H54 (cell line): ENCODE measurements at regions not wholly inside any gene's neighbourhood (a gene's known extent, or its start where the extent isn't known, plus 50 kb on each side); places are given as distances from the start of the nearest gene placed in this dataset.

ENCODE experiments used
- DNase-seq: peaks from one replicate; pipeline ENCODE4 v3.0.0; 2011; ENCODE audit warnings: low spot score, mixed read lengths; ENCODE audit not compliant: insufficient read length
- FAIRE-seq: peaks from 3 replicates; lab custom pipeline; 2011; peaks lifted over from hg19 to GRCh38; lab: Jason Lieb, UNC
- POLR2A ChIP-seq: IDR thresholded peaks from 2 replicates; pipeline ENCODE4 v1.6.1; 2011; ENCODE audit warnings: low read depth, mild to moderate bottlenecking, low read length

DNA sequence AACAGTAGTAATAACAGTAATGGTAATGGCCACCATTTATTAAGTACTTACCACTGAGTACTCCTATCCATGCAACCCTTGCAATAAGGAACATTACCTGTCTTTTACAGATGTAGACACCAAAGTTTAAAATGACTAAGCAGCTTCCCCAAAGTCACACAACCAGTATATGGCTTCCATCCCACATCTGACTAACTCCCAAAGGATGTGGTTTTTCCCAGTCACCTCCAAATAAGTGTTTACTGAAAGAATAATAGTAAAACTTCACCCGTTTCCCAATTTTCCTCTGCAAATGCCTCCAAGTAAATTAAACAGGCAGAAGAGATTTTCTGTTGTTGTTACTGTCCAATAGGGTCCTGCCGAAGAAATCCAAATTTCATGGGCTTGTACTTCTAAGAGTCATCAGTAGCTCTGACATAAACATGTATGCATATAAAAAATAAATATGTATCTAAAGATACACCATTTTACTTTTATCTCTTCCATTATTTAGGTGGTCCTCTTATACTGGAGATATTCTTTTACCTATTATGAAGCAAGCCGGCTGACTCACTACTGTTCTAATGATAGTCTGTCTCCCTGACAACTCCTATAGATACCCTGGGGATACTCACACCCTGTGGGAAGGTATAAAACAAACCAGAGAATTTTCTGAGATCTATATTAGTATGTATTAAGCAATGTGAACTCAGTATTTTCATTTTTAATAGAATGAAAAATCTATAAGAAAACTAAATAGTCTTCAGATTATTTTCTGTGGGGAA is 77.9 kb upstream of the ID4 start:
- DNase-seq: peak; percentile 6
- TF ChIP-seq POLR2A: no peak
- peak; percentile 92 for FAIRE-seq

DNA sequence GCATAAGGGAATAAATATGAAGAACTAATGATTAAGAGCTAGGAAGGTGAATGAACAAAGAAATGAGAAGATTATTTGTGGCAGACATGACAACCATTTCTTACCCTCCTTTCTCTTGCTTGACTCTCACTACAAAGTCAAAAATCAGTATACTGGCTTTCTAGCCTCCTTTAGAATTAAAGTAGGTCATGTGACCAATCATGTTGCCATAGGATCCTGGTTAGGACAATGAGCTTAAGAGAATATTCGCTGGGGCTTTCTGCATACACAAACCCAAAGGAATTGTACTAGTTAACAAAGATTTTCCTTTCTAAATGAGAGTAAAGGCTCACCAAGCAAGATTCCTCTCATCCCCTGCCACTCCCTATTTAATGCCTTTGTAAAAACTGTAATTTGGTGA is 76.0 kb upstream of the ID4 start:
- no peak for DNase-seq
- no peak for TF ChIP-seq POLR2A
- no peak for FAIRE-seq

DNA sequence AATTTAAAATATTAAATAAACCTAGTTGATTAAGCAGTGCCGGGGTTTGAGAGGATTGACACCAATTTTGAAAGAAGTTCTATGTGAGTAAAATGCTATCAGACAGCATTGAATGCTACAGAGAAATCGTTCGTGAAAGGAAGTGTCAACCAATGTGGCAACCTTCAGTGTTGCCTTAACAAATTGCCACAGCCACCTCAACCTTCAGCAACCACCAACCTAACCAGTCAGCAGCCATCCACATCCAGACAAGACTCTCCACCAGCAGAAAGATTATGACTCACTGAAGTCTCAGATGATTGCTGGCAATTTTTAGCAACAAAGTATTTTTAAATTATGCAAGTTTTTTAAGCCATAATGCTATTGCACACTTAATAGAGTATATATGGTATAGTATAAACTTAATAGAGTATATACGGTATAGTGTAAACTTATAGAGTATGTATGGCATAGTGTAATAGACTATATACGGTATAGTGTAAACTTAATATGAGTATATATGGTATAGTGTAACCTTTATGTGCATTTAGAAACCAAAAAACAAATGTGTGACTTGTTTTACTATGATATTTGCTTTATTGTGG is 65.3 kb upstream of the ID4 start:
- no peak for TF ChIP-seq POLR2A
- DNase-seq (no peak), FAIRE-seq (no peak)

DNA sequence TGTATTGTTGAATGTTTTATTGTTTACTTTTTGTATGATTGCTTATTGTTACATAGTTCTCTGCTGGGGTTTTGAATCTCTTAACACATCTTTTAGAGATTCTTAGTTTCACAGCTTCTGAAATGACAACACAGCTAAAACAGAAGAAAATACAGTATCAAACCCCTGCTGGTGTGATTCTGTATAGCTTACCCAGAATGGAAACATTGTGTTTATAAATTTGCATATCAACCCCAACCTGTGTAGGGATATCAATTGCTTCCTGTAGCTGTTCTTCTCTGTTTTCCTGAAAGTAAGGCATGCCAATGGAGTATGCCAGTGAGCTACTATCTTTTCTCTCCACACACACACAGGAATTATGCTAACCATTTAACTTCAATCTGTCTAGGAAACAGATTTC is 64.3 kb upstream of the ID4 start:
- FAIRE-seq: no peak
- TF ChIP-seq POLR2A: no peak
- DNase-seq: no peak

DNA sequence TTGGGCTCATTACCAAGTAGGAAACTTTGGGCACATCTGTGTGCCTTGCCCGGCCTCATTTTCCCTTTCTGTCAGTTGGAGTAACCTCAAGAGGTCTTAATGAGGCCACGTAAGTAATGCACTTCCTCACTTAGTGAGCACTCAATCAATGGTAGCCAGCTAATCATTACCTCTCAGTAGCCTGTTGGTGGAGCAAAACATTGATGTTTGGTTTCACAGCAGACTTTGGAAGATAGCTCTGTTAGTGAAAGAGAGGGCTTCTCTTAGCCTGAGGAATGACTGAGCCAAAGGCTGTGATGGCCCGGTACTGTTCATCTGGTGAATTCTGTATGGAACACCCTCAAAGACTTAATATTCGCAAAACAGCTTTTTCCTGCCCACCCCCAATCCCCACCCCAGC is 55.9 kb upstream of the ID4 start:
- FAIRE-seq (no peak), DNase-seq (no peak)
- no peak for TF ChIP-seq POLR2A

DNA sequence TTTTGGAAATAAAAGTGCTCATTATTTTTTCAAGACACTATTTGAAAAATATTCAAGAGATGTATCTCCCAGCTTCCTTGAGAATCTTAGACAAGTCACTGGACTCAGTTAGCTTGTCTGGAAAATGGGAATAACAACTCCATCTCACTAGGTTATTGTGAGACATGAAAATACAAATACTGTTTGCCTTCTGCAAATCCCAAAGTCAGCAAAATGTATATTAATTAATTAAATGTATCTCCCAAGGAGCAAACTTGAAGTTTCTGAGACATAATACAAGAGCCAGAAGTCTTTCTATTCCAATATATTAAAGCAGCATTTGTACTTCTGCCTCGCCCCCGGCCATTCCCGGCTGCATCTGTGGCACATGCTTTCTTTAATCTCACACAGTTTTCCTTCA is 54.6 kb upstream of the ID4 start:
- no peak for TF ChIP-seq POLR2A
- no peak for DNase-seq

More for the DNA sequence above, 54.6 kb upstream of the ID4 start:
- no peak for FAIRE-seq
